Muscle of back (tissue), 3 donors: ENCODE measurements at regions not wholly inside any gene's neighbourhood (a gene's known extent, or its start where the extent isn't known, plus 50 kb on each side); places are given as distances from the start of the nearest gene placed in this dataset.
A peak's percentile ranks its signal among the peaks of the same experiment; 100 is the strongest.
"Not testable (repeated sequence)": the region's sequence is repeated elsewhere in the genome, so short reads cannot be mapped to it uniquely, and the experiment has no call there.

Source experiments
- DNase-seq, 3 donors: peaks; one replicate each; pipeline versions ENCODE4 v3.0.0 to v3.0.0-alpha.2; 2013

- DNase-seq = no peak
These were observed 117.2 kb upstream of the ATP2B1 start for GRCh38 chr12:89825591-89826449.

- no peak for DNase-seq
These were observed 116.2 kb upstream of the ATP2B1 start for GRCh38 chr12:89824822-89825221.

GRCh38 chr12:89822992-89823391, 114.4 kb upstream of the ATP2B1 start:
- not testable (repeated sequence) for DNase-seq

GRCh38 chr12:89821896-89822295, 113.3 kb upstream of the ATP2B1 start:
- no peak for DNase-seq

- no peak for DNase-seq
These were observed 109.0 kb upstream of the ATP2B1 start for GRCh38 chr12:89817501-89818226.

GRCh38 chr12:89815225-89815624, 106.6 kb upstream of the ATP2B1 start:
- no peak for DNase-seq

GRCh38 chr12:89803412-89803811, 94.8 kb upstream of the ATP2B1 start:
- no peak for DNase-seq

- no peak for DNase-seq
These were observed 92.6 kb upstream of the ATP2B1 start for GRCh38 chr12:89801284-89801683.

- DNase-seq = no peak
These were observed 91.8 kb upstream of the ATP2B1 start for GRCh38 chr12:89800435-89800834.

GRCh38 chr12:89799316-89799715, 90.7 kb upstream of the ATP2B1 start:
- no peak for DNase-seq

- no peak for DNase-seq
These were observed 88.8 kb upstream of the ATP2B1 start for GRCh38 chr12:89797436-89797835.

GRCh38 chr12:89796798-89797382, 88.3 kb upstream of the ATP2B1 start:
- DNase-seq = no peak

GRCh38 chr12:89793946-89794345, 85.3 kb upstream of the ATP2B1 start:
- DNase-seq = no peak

- DNase-seq = no peak
These were observed 82.6 kb upstream of the ATP2B1 start for GRCh38 chr12:89791286-89791685.

- peak in 2 of 3 donors; percentile 12 to 37 for DNase-seq
These were observed 81.2 kb upstream of the ATP2B1 start for GRCh38 chr12:89789862-89790261.

- DNase-seq = no peak
These were observed 79.1 kb upstream of the ATP2B1 start for GRCh38 chr12:89787763-89788162.

- no peak for DNase-seq
These were observed 77.7 kb upstream of the ATP2B1 start for GRCh38 chr12:89786177-89786810.

- peak; percentile 44 to 70 (median 48) for DNase-seq
These were observed 74.9 kb upstream of the ATP2B1 start for GRCh38 chr12:89783359-89784060.

GRCh38 chr12:89782807-89783206, 74.2 kb upstream of the ATP2B1 start:
- DNase-seq = peak in 1 of 3 donors; percentile 14

- peak in 2 of 3 donors; percentile 24 to 58 for DNase-seq
These were observed 73.4 kb upstream of the ATP2B1 start for GRCh38 chr12:89781946-89782550.

GRCh38 chr12:89781156-89781555, 72.5 kb upstream of the ATP2B1 start:
- DNase-seq = peak in 1 of 3 donors; percentile 25
